ENCODE measurements at regions not wholly inside any gene's neighbourhood (a gene's known extent, or its start where the extent isn't known, plus 50 kb on each side); places are given as distances from the start of the nearest gene placed in this dataset.

DNA sequence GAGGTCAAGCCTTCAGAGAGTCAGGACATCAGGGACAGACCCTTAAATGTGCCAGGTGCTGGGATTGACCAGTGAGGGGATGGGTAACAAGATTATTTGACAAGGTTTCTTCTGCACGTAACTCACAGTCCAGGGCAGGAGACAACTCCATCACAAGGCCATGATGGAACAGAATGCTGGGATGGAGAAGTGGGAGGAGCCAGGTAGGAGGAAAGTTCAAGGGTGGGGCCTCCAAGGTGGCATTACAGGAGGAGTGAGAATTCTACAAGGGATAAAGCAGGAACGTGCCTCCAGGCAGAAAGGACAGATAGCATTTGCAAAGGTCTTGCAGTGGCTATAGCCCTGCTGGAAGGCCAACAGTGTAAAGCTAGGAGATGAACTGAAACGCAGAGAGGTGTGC, 102.2 kb downstream of the FGF18 start:
- H3K4me3 ChIP-seq (ENCODE audit: low read depth, low read length), result no peak overlapping the region

DNA sequence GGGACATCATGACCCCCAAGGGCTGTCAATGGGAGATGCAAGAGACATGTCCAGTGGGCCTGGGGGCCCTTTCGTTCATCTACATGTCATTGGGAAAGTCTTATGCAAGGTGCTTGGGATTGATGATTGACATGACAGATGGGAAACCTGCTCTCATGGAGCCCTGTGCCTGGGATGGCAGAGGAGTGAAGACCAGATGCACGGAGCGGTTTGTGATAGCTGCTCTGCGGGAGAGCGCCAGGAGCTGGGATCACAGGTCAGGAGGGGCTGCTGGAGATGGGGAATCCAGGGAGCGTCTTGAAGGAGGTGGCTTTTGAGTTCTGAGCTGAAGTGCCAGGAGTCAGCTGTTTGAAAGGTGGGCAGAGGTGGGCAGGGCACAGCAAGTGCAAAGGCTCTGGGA, 104.3 kb downstream of the FGF18 start:
- DNase-seq (ENCODE audit: low read depth), result no peak
- H3K36me3 ChIP-seq (ENCODE audit: control insufficient read depth, insufficient read depth, low read length), result no peaks in the 10 kb centered on the region
- TF ChIP-seq, protein P1, sequence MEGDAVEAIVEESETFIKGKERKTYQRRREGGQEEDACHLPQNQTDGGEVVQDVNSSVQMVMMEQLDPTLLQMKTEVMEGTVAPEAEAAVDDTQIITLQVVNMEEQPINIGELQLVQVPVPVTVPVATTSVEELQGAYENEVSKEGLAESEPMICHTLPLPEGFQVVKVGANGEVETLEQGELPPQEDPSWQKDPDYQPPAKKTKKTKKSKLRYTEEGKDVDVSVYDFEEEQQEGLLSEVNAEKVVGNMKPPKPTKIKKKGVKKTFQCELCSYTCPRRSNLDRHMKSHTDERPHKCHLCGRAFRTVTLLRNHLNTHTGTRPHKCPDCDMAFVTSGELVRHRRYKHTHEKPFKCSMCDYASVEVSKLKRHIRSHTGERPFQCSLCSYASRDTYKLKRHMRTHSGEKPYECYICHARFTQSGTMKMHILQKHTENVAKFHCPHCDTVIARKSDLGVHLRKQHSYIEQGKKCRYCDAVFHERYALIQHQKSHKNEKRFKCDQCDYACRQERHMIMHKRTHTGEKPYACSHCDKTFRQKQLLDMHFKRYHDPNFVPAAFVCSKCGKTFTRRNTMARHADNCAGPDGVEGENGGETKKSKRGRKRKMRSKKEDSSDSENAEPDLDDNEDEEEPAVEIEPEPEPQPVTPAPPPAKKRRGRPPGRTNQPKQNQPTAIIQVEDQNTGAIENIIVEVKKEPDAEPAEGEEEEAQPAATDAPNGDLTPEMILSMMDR (IDR thresholded peaks at IDR 0.05; ENCODE audit: insufficient read depth, low read length, poor library complexity, severe bottlenecking), result no peak
- H3K27me3 ChIP-seq (ENCODE audit: control insufficient read depth, insufficient read depth, low read length), result no peaks in the 10 kb centered on the region
- no peak overlapping the region for H3K4me3 ChIP-seq (ENCODE audit: low read depth, low read length)

More for the DNA sequence above, 102.2 kb downstream of the FGF18 start:
- no peak for DNase-seq (ENCODE audit: low read depth)
- no peaks in the 10 kb centered on the region for H3K36me3 ChIP-seq (ENCODE audit: control insufficient read depth, insufficient read depth, low read length)
- no peaks in the 10 kb centered on the region for H3K27me3 ChIP-seq (ENCODE audit: control insufficient read depth, insufficient read depth, low read length)
- TF ChIP-seq, protein P1 (IDR thresholded peaks at IDR 0.05; ENCODE audit: insufficient read depth, low read length, poor library complexity, severe bottlenecking), result no peak

DNA sequence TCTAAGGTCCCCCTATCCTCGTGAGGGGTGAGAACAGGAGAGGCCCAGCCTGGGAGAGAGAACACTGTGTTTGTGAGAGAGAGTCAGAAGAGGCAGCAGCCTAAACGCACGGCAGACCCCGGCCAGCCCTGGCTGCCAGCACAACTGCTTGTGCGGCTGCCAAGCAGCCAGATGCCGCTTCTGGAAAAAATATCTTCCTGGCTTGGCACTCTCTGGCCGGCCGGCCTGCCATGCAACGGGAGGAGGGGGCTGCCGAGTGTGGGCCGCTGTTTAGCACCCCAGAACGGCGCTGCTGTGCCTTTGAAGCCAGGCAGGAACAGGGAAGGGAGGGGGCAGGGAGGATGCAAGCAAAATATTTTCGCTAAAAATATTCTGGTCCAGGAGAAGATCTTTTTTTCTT, 105.0 kb downstream of the FGF18 start:
- no peaks in the 10 kb centered on the region for H3K36me3 ChIP-seq (ENCODE audit: control insufficient read depth, insufficient read depth, low read length)
- H3K27me3 ChIP-seq (ENCODE audit: control insufficient read depth, insufficient read depth, low read length), result no peaks in the 10 kb centered on the region
- DNase-seq (ENCODE audit: low read depth), result no peak
- TF ChIP-seq, protein P1 (IDR thresholded peaks at IDR 0.05; ENCODE audit: insufficient read depth, low read length, poor library complexity, severe bottlenecking), result no peak
- H3K4me3 ChIP-seq (ENCODE audit: low read depth, low read length), result no peak overlapping the region

DNA sequence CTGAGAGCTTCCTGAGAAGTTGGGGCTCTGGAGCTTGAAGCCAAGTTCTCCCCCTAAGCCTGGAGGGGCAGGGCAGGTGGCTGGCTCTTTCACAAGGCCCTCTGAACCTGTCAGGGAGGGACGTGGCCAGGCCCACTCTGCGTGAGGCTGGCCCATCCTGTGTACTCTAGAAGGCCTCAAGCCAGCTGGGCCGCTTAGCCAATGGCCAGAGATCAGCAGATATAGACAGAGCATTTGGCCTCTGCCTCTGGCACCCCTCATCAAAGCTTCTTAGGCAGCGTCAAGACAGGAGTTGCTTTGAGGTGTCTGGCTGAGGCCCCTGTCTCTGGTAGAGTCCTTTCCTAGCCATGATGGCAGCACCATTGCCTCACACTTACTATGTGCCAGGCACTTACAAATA, 105.6 kb downstream of the FGF18 start:
- TF ChIP-seq, protein P1 (IDR thresholded peaks at IDR 0.05; ENCODE audit: insufficient read depth, low read length, poor library complexity, severe bottlenecking), result no peak
- no peak for DNase-seq (ENCODE audit: low read depth)
- Histone ChIP-seq H3K4me3 (ENCODE audit: low read depth, low read length) (no peak overlapping the region), H3K27me3 (ENCODE audit: control insufficient read depth, insufficient read depth, low read length) (no peaks in the 10 kb centered on the region), H3K36me3 (ENCODE audit: control insufficient read depth, insufficient read depth, low read length) (no peaks in the 10 kb centered on the region)

DNA sequence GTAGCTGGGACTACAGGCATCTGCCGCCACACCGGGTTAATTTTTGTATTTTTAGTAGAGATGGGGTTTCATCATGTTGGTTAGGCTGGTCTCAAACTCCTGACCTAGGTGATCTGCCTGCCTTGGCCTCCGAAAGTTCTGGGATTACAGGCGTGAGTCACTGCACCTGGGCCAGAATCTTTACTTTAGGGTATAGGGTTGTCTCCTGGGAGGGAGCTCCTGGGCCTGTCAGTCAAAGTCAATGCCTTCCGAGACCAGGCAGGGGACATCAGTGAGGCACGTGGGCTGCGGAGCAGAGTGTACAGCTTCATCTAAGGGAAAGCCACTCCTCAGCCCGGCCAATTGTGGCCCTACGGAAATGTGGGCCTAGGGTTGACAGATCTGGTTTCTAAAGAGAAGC, 108.6 kb downstream of the FGF18 start:
- Histone ChIP-seq H3K4me3 (ENCODE audit: low read depth, low read length) (no peak overlapping the region), H3K27me3 (ENCODE audit: control insufficient read depth, insufficient read depth, low read length) (no peaks in the 10 kb centered on the region), H3K36me3 (ENCODE audit: control insufficient read depth, insufficient read depth, low read length) (no peaks in the 10 kb centered on the region)
- DNase-seq (ENCODE audit: low read depth), result no peak
- TF ChIP-seq, protein P1 (IDR thresholded peaks at IDR 0.05; ENCODE audit: insufficient read depth, low read length, poor library complexity, severe bottlenecking), result no peak

DNA sequence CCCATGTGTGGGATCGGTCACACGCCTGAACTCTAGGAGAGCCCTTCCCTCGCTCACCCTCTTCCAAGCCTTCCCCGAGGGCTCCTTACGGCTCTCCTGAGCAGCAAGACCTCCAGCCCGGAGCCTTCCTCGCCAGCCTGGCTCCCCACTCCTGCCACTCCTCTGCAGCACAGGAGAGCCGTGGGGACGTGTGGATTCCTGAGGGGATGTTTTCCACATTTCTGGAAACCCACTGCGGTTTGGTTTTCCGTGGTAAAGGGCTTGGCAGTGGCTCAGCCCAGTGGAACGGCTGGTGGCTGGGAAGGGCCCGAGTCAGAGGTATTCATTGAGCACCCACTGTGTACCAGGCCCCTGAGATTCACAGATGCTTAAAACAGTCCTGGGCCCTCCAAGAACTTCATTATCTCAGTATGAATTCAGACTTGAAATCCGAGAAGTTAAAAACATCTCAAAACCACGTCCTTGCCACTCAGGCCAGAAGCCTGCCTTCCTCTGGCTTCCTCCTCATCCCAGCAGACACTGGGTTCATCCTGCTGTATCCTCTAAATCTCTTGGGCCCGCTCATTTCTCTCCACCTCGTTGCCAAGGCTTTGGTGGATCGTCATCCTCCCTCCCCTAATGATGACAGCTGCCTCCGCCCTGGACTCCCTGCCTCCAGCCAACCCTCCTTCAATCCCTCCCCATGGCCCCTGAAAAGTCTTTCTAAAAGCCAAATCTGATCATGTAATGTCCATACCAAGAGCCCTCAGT, 109.6 kb downstream of the FGF18 start:
- TF ChIP-seq, protein P1 (IDR thresholded peaks at IDR 0.05; ENCODE audit: insufficient read depth, low read length, poor library complexity, severe bottlenecking), result no peak
- Histone ChIP-seq H3K36me3 (ENCODE audit: control insufficient read depth, insufficient read depth, low read length) (no peaks in the 10 kb centered on the region), H3K27me3 (ENCODE audit: control insufficient read depth, insufficient read depth, low read length) (no peaks in the 10 kb centered on the region), H3K4me3 (ENCODE audit: low read depth, low read length) (no peak overlapping the region)
- no peak for DNase-seq (ENCODE audit: low read depth)
